ENCODE measurements at regions not wholly inside any gene's neighbourhood (a gene's known extent, or its start where the extent isn't known, plus 50 kb on each side); places are given as distances from the start of the nearest gene placed in this dataset.

DNA sequence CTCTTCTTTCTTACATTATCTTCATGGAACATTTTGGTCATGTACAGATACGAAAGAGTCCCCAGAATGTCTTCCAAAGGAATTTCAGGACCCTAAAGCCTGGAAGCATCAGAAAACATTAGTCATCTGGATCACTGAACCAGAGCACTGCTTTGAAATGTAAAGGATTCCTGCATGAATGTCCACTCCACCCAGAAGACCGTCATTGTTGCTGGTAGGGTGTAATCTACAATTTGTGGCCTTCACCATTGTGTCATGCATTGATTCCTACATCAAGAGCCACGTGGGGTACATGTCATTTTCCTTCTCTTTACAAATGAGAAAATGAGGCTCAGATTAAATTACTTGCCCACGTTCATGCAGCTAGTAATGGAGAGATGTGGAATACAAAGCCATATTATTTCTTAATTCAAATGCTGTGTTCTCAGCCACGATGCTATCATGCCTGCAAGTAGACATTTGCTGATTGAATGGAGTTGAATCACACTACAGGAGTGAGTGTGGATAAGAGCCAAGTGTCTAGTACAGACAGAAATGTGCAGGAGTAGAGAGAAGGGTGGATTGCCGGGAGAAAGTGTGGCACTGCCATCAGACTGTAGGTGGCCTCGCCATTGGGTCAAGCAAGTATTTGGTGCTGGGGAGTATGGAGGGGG lies 231.2 kb downstream of the C12orf75 start:
- TF ChIP-seq POLR2AphosphoS5 (IDR thresholded peaks at IDR 0.05; ENCODE audit: low read depth, low read length): no peak
- TF ChIP-seq CTCF (IDR thresholded peaks at IDR 0.05 in 2 of 3, conservative IDR thresholded peaks at IDR 0.05 in 1 of 3; ENCODE audit: borderline replicate concordance in 1 of 3, insufficient read depth in 1 of 3, low read depth in 2 of 3, low read length in 2 of 3): peak in 2 of 3 experiments; percentile 32 to 34; a peak in 4 of 6 replicates
- TF ChIP-seq EZH2 (IDR thresholded peaks at IDR 0.05): no peak
- TF ChIP-seq ZNF274 (IDR thresholded peaks at IDR 0.05; ENCODE audit: low read depth, low read length): no peak
